ENCODE measurements at regions not wholly inside any gene's neighbourhood (a gene's known extent, or its start where the extent isn't known, plus 50 kb on each side); places are given as distances from the start of the nearest gene placed in this dataset.

GRCh38 chr14:76268700-76269099 lies 107.2 kb upstream of the ESRRB start:
- TF ChIP-seq CTCF (IDR thresholded peaks at IDR 0.05) (no peak), POLR2AphosphoS5 (IDR thresholded peaks at IDR 0.05; ENCODE audit: insufficient read depth in 1 of 2, low read depth in 1 of 2) (no peak)

Data from vagina (tissue), 2 donors.